H1 (cell line): ENCODE measurements at regions not wholly inside any gene's neighbourhood (a gene's known extent, or its start where the extent isn't known, plus 50 kb on each side); places are given as distances from the start of the nearest gene placed in this dataset.
"Not testable (repeated sequence)": the region's sequence is repeated elsewhere in the genome, so short reads cannot be mapped to it uniquely, and the experiment has no call there.

Source experiments
- CTCF ChIA-PET: fragments of 300-600 bp; sonication (Branson Sonifier 250); formaldehyde crosslinking; loops from one replicate; lab custom pipeline; 2021; ENCODE audit not compliant: partially characterized antibody; lab: Charles Lee
- POLR2A ChIA-PET: fragments of 300-600 bp; sonication (Branson Sonifier 250); formaldehyde crosslinking; loops from one replicate; lab custom pipeline; 2021; ENCODE audit warnings: inconsistent platforms; ENCODE audit not compliant: partially characterized antibody; lab: Charles Lee
- DNase-seq, 2 experiments: peaks; one replicate each; pipeline versions ENCODE4 v3.0.0 to v3.0.0-alpha.2; 2010 to 2022; ENCODE audit warnings: low spot score in 2 of 2, low read depth in 1 of 2, mixed read lengths in 1 of 2
- FAIRE-seq: peaks from 2 replicates; lab custom pipeline; 2011; peaks lifted over from hg19 to GRCh38; lab: Jason Lieb, UNC
- H2AFZ ChIP-seq: 2 replicates; pipeline ENCODE4 v1.8.1; 2012; ENCODE audit warnings: low read length, inconsistent platforms
- H2AK5ac ChIP-seq: 2 replicates; pipeline ENCODE4 v1.6.1; 2013; ENCODE audit warnings: low read depth, low read length
- H2BK120ac ChIP-seq: replicated peaks from 2 replicates; pipeline ENCODE3; 2013; ENCODE audit warnings: low read depth, low read length, inconsistent platforms
- H2BK12ac ChIP-seq: 2 replicates; pipeline ENCODE4 v1.6.1; 2013; ENCODE audit warnings: low read depth, low read length
- H2BK15ac ChIP-seq: 2 replicates; pipeline ENCODE4 v1.6.1; 2013; ENCODE audit warnings: low read length
- H2BK20ac ChIP-seq: 2 replicates; pipeline ENCODE4 v1.6.1; 2013; ENCODE audit warnings: low read length
- H2BK5ac ChIP-seq: 2 replicates; pipeline ENCODE4 v1.6.1; 2013; ENCODE audit warnings: low read depth, low read length
- H3K14ac ChIP-seq: 2 replicates; pipeline ENCODE4 v1.6.1; 2013; ENCODE audit warnings: inconsistent platforms; ENCODE audit not compliant: insufficient read length
- H3K18ac ChIP-seq: 2 replicates; pipeline ENCODE4 v1.6.1; 2013; ENCODE audit warnings: low read length; ENCODE audit errors: extremely low read depth
- H3K23ac ChIP-seq: 2 replicates; pipeline ENCODE4 v1.6.1; 2013; ENCODE audit warnings: inconsistent platforms; ENCODE audit not compliant: insufficient read length
- H3K23me2 ChIP-seq: 2 replicates; pipeline ENCODE4 v1.6.1; 2013; ENCODE audit warnings: low read depth, low read length
- H3K27ac ChIP-seq: 2 replicates; pipeline ENCODE4 v1.6.1; 2011; ENCODE audit warnings: low read depth, low read length, inconsistent platforms
- H3K27me3 ChIP-seq, 4 experiments: replicated peaks in 1 of 4; 1 replicate in 1 of 4; 2 replicates in 3 of 4; pipeline versions ENCODE4 v1.6.1 to v1.8.1; 2011 to 2013; ENCODE audit warnings: low read length in 3 of 4, mild to moderate bottlenecking in 3 of 4, inconsistent platforms in 2 of 4, mixed read lengths in 2 of 4, moderate library complexity in 1 of 4; ENCODE audit not compliant: control insufficient read depth in 3 of 4, insufficient read depth in 3 of 4; ENCODE audit errors: extremely low read depth in 1 of 4
- H3K36me3 ChIP-seq, 4 experiments: 2 replicates each; pipeline versions ENCODE4 v1.6.1 to v1.8.1; 2011 to 2013; ENCODE audit warnings: mild to moderate bottlenecking in 4 of 4, low read length in 3 of 4, moderate library complexity in 2 of 4, control low read depth in 1 of 4, inconsistent platforms in 1 of 4; ENCODE audit not compliant: insufficient read depth in 4 of 4, control insufficient read depth in 2 of 4
- H3K4ac ChIP-seq: replicated peaks from 2 replicates; pipeline ENCODE3; 2013; ENCODE audit warnings: low read length, low read depth, mixed read lengths, inconsistent platforms; ENCODE audit not compliant: insufficient read length
- H3K4me1 ChIP-seq, 4 experiments: replicated peaks in 1 of 4; 1 replicate in 1 of 4; 2 replicates in 3 of 4; pipeline versions ENCODE4 v1.6.1 to v1.8.1; 2011 to 2013; ENCODE audit warnings: low read length in 3 of 4, inconsistent platforms in 2 of 4, mixed read lengths in 1 of 4; ENCODE audit not compliant: insufficient read depth in 4 of 4, control insufficient read depth in 3 of 4
- H3K4me2 ChIP-seq, 2 experiments: 2 replicates each; pipeline versions ENCODE4 v1.6.1 to v1.8.1; 2011 to 2013; ENCODE audit warnings: low read depth in 2 of 2, low read length in 2 of 2, control low read depth in 1 of 2, inconsistent platforms in 1 of 2, mild to moderate bottlenecking in 1 of 2; ENCODE audit not compliant: insufficient read depth in 1 of 2
- H3K4me3 ChIP-seq, 4 experiments: fragments of 200-600, 300-600 bp in 1 of 4; sonication (generic), shearing (Covaris generic), sonication (Bioruptor Twin) in 1 of 4; 2 replicates each; pipeline versions ENCODE4 v1.5.1 to v1.8.1; 2011 to 2016; ENCODE audit warnings: low read length in 4 of 4, low read depth in 3 of 4, control low read depth in 2 of 4, inconsistent platforms in 2 of 4, mild to moderate bottlenecking in 2 of 4, mixed read lengths in 1 of 4, moderate library complexity in 1 of 4; ENCODE audit not compliant: insufficient read depth in 2 of 4; ENCODE audit errors: extremely low read depth in 1 of 4
- H3K56ac ChIP-seq: replicated peaks from 2 replicates; pipeline ENCODE3; 2013; ENCODE audit warnings: low read depth, mild to moderate bottlenecking, mixed read lengths, low read length, inconsistent platforms; ENCODE audit not compliant: insufficient read length
- H3K79me1 ChIP-seq: 2 replicates; pipeline ENCODE4 v1.6.1; 2013; ENCODE audit warnings: low read depth, low read length, control low read depth
- H3K79me2 ChIP-seq, 2 experiments: 2 replicates each; pipeline versions ENCODE4 v1.6.1 to v1.8.1; 2012 to 2013; ENCODE audit warnings: low read length in 2 of 2, mild to moderate bottlenecking in 2 of 2, inconsistent platforms in 1 of 2; ENCODE audit not compliant: insufficient read depth in 2 of 2, control insufficient read depth in 1 of 2
- H3K9ac ChIP-seq, 4 experiments: replicated peaks in 1 of 4; 1 replicate in 1 of 4; 2 replicates in 3 of 4; pipeline versions ENCODE4 v1.6.1 to v1.8.1; 2011 to 2013; ENCODE audit warnings: low read depth in 3 of 4, low read length in 3 of 4, control low read depth in 2 of 4, mild to moderate bottlenecking in 2 of 4, moderate library complexity in 2 of 4, inconsistent platforms in 1 of 4; ENCODE audit errors: extremely low read depth in 1 of 4
- H3K9me3 ChIP-seq, 2 experiments: 2 replicates each; pipeline versions ENCODE4 v1.6.1 to v1.8.1; 2012 to 2013; ENCODE audit warnings: mild to moderate bottlenecking in 2 of 2, moderate library complexity in 2 of 2, control low read depth in 1 of 2, inconsistent platforms in 1 of 2, low read depth in 1 of 2, low read length in 1 of 2, mixed read lengths in 1 of 2; ENCODE audit not compliant: insufficient read depth in 2 of 2
- H4K20me1 ChIP-seq, 2 experiments: replicated peaks in 1 of 2; 2 replicates each; pipeline versions ENCODE3 to v1.8.1; 2011 to 2013; ENCODE audit warnings: inconsistent platforms in 2 of 2, low read length in 2 of 2, mild to moderate bottlenecking in 1 of 2; ENCODE audit not compliant: insufficient read depth in 2 of 2, control insufficient read depth in 1 of 2
- H4K5ac ChIP-seq: 2 replicates; pipeline ENCODE4 v1.6.1; 2013; ENCODE audit warnings: low read length, low read depth, mixed read lengths, inconsistent platforms; ENCODE audit not compliant: insufficient read length
- H4K8ac ChIP-seq: 2 replicates; pipeline ENCODE4 v1.8.0; 2013; ENCODE audit warnings: mild to moderate bottlenecking, moderate library complexity, low read length, inconsistent platforms; ENCODE audit not compliant: insufficient read depth; ENCODE audit errors: extremely low read depth
- H4K91ac ChIP-seq: replicated peaks from 2 replicates; pipeline ENCODE3; 2013; ENCODE audit warnings: low read length, mixed read lengths, inconsistent platforms; ENCODE audit not compliant: insufficient read length
- WGBS, 2 experiments: shearing (Covaris generic) in 1 of 2; methylation state at CpG; one replicate each; pipeline versions ENCODE4 v1.1.6 to v1.1.7; 2013 to 2015; ENCODE audit warnings: low lambda C conversion rate in 2 of 2, mixed read lengths in 2 of 2, inconsistent platforms in 1 of 2, low coverage in 1 of 2, missing lambda C conversion rate in 1 of 2; ENCODE audit not compliant: insufficient replicate concordance in 2 of 2, insufficient coverage in 1 of 2, insufficient read length in 1 of 2; ENCODE audit errors: extremely low coverage in 1 of 2, missing lambda C conversion rate in 1 of 2; 5-methylcytosine and 5-hydroxymethylcytosine counted together

GRCh38 chr9:13797701-13798100 lies 516.2 kb downstream of the NFIB start:
- H3K27ac ChIP-seq, H4K20me1 ChIP-seq, H3K4me3 ChIP-seq, H3K23ac ChIP-seq, H3K14ac ChIP-seq, H4K8ac ChIP-seq, H2BK20ac ChIP-seq, H2BK5ac ChIP-seq, H3K56ac ChIP-seq, FAIRE-seq, H3K4ac ChIP-seq, H2BK15ac ChIP-seq, H3K18ac ChIP-seq, H3K79me2 ChIP-seq, H2BK12ac ChIP-seq, H3K4me2 ChIP-seq, H3K9me3 ChIP-seq, POLR2A ChIA-PET, DNase-seq, H2AK5ac ChIP-seq, H2AFZ ChIP-seq, CTCF ChIA-PET, H2BK120ac ChIP-seq, H3K27me3 ChIP-seq, H4K91ac ChIP-seq, H3K23me2 ChIP-seq, H3K36me3 ChIP-seq, H3K4me1 ChIP-seq, H3K9ac ChIP-seq, H3K79me1 ChIP-seq, H4K5ac ChIP-seq: not testable (repeated sequence)
- WGBS, 2 experiments = 93% methylated on average over 2 of the region's 2 CpGs; no CpG with 5 or more reads in 1 of the 2 experiments
